HT1080 (cell line): ENCODE measurements at regions not wholly inside any gene's neighbourhood (a gene's known extent, or its start where the extent isn't known, plus 50 kb on each side); places are given as distances from the start of the nearest gene placed in this dataset. TPM values are rescaled to one million over a fixed set of nuclear protein-coding genes. Genes with fewer than 3 reads are reported as not detected.

Source experiments
- DNase-seq: peaks from one replicate; pipeline ENCODE4 v3.0.0-alpha.2; 2015; ENCODE audit warnings: low read depth
- small RNA-seq: library from RNA; depleted of rRNA; stranded (forward); fragments of <200 nt; gene quantifications from one replicate; pipeline ENCODE3, GENCODE V24; 2014

GRCh38 chr4:8922481-8922880 lies 50.8 kb upstream of the HMX1 start:
- no peak for DNase-seq

- no peak for DNase-seq
These were observed 49.8 kb upstream of the HMX1 start for GRCh38 chr4:8921465-8921864.

Small RNA genes in the stretch of these regions (small RNA-seq; reads per million reads assigned to genes)
- not detected for gene SNRPCP16
